GM21367 (cell line): ENCODE measurements at regions not wholly inside any gene's neighbourhood (a gene's known extent, or its start where the extent isn't known, plus 50 kb on each side); places are given as distances from the start of the nearest gene placed in this dataset.
"Not testable (repeated sequence)": the region's sequence is repeated elsewhere in the genome, so short reads cannot be mapped to it uniquely, and the experiment has no call there.

ENCODE experiments used
- ATAC-seq: cut with Tn5 transposase; IDR thresholded peaks from one replicate; pipeline ENCODE4 v1.9.1; 2021; ENCODE audit not compliant: unreplicated experiment

GRCh38 chr15:96978937-96979473 lies 648.5 kb downstream of the NR2F2 start:
- no peak for ATAC-seq

DNA sequence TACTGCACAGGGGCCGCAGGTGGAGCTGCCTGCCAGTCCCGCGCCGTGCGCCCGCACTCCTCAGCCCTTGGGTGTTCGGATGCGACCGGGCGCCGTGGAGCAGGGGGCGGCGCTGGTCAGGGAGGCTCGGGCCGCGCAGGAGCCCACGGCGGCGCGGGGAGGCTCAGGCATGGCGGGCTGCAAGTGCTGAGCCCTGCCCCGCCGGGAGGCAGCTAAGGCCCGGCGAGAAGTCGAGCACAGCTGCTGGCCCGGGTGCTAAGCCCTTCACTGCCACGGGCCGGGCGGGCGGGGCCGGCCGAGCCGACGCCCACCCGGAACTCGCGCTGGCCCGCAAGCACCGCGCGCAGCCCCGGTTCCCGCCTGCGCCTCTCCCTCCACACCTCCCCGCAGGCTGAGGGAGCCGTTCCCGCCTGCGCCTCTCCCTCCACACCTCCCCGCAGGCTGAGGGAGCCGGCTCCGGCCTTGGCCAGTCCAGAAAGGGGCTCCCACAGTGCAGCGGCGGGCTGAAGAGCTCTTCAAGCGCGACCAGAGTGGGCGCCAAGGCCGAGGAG lies 653.7 kb downstream of the NR2F2 start:
- ATAC-seq = not testable (repeated sequence)

GRCh38 chr15:96992817-96993216 lies 662.3 kb downstream of the NR2F2 start:
- no peak for ATAC-seq

DNA sequence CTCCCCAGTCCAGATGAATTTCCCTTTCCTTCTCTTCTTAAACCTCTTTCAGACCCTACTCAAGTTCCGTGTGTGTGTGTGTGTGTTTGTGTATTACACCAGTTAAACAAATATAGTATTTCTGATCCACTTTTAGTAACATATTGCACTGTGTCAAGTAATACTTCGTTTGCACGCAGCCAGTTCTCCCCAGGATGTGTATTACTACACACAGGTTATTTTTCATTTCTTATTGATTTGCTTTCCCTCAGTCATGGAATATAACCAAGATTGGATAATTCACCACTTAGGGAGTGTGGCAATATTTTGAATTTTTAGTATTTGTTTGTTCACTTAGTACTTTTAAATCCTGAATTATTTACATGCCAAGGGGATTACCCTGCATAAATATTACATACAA lies 667.0 kb downstream of the NR2F2 start:
- ATAC-seq = no peak

DNA sequence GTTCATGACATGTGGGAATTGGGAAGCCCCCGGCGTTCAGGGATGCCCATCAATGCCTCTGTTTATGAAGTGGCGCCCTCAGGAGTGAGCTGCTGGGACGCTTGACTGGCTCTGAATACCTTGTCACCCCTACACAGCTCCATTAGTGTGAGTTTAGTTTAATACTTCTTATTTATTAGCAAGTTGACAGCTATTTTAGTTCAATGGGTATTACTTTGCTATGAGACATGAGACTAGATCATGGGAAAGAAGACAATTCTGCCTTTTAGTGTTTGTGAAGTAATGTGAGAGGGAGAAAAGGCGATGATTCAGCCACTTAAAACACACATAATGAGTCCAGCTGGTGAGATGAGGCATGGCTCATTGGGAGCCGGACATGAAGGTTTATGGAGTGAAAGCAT lies 678.5 kb downstream of the NR2F2 start:
- ATAC-seq = no peak

DNA sequence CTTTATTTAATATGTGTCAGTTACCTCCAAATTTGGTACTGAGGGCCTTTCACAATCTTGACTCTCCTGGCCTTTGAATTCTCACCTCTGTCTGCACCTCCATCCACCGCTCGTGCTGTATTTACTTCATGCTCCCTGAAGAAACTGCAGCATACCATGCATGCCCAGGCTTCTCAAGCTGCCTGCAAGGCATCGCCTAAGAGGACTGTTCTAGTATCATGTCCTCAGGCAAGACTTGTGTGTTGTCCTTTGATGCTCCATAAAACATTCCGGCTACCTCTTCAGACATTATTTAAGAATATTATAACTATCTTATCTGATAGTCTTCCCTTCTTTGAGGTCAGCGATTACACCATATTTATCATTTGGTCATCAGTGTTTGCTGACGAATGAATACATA lies 682.5 kb downstream of the NR2F2 start:
- ATAC-seq = no peak

GRCh38 chr15:97013491-97013890 lies 683.0 kb downstream of the NR2F2 start:
- ATAC-seq = no peak

DNA sequence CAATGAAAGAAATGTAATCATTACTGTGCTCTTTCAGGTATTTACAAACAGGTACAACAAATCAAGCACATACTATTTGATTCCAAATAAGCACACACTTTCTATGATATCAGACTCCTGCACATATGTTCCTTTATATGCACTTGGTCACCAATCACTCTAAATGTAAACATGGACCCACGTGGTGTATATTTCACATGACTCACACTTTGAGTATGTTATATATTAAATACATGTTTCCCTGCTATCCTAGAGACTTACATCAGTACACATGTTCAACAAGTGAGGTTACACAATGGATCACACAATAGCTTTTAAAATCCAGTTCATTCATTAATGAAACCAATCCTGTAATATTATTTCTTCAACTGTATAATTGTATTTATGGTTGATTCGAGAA lies 683.5 kb downstream of the NR2F2 start:
- ATAC-seq = no peak

- ATAC-seq = no peak
Observed at GRCh38 chr15:97023488-97023844, 693.0 kb downstream of the NR2F2 start.

- ATAC-seq = no peak
Observed at GRCh38 chr15:97026781-97027180, 696.3 kb downstream of the NR2F2 start.

DNA sequence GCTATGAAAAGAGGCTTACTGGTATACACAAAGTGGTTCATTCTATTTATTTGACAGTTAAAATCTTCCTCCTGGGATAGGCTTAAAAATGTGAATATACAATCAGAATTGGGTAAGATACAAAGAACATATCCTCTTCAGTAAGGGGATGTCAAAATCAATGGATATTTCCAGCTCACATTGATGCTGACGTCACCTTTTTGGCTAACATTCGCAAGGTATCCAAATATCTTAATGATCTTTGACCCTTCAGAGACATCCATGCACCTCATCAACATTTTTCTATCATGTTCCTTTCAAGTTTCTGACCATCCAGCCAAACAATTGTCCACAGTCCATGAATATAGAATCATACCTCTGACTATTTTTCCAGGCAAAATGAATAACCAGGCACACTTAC lies 697.3 kb downstream of the NR2F2 start:
- ATAC-seq = no peak

GRCh38 chr15:97030251-97030650 lies 699.8 kb downstream of the NR2F2 start:
- no peak for ATAC-seq

DNA sequence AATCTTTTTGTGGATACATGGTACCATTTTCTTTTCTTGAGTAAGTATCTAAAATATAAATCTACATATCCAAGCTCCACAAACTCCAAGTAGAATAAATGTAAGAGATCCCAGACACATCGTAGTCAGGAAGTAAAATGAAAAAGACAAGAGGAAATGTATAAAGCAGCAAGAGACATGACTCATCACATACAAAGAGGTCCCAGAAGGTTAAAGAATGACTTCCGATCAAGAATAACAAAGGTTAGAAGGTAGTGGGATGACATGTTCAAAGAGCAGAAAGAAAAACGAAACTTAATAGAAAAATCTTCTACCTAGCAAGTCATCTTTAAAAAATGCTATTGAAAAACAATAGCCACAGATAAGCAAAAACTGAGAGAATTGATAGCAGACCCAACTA lies 705.8 kb downstream of the NR2F2 start:
- ATAC-seq = no peak

GRCh38 chr15:97037080-97037479 lies 706.6 kb downstream of the NR2F2 start:
- no peak for ATAC-seq

- no peak for ATAC-seq
Observed at GRCh38 chr15:97045666-97046421, 715.3 kb downstream of the NR2F2 start.

- no peak for ATAC-seq
Observed at GRCh38 chr15:97052513-97052912, 722.0 kb downstream of the NR2F2 start.

GRCh38 chr15:97053635-97054034 lies 723.1 kb downstream of the NR2F2 start:
- no peak for ATAC-seq

DNA sequence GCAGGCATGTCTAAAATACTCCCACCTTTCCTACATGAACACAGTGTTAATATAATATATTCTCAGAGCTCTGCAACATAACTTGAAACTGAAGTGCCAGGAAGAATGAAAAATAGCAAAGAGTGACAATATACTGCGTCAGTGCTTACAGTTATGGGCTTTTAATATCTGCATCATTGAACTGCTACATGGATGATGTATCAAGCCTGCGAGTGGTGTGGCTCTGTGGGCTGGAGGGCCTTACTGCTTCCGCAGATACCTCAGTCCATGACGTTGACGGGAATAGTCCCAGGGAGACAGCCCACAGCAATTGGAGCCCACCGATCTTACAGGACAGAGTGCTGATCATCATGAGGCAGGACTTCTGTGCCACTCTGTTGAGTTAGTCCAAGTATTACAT lies 727.0 kb downstream of the NR2F2 start:
- no peak for ATAC-seq

DNA sequence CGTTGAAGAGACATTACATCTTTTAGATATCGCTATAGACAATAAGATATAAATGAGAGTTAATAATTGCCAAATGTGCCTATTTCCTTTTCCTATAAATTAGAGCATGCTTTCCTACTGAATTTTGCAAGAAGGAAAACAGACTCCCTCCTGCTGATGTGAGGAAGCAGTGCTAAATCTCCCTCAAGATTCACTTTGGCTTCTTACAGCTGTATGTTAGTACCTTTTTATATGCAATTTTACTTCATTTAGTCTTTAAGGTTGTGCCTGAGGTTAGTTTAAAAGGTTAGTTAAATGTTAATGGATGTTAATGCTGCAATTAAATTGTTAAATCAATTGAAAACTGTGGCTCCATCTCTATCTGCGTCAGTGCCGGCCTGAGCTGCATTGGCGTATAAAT lies 728.8 kb downstream of the NR2F2 start:
- ATAC-seq = no peak

DNA sequence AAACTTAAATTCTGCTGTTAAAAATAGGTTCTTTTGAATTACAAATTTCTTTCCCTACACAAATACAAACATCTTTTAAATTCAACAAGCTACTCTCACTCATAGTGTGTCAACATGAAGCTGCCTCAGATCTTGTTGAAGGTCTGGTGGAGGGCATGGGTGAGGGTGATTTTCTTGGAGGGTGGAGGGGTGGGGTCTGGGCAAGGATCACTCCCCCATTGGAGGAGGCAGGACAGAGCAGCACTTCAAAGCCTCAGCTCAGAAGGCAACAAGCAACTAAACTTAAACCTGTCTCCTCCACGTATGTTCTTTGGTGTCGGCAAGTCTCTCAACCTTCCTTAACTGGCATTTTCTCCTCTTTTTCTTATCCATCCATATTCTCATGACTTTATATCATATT lies 730.9 kb downstream of the NR2F2 start:
- no peak for ATAC-seq

- ATAC-seq = no peak
Observed at GRCh38 chr15:97071668-97072067, 741.2 kb downstream of the NR2F2 start.

GRCh38 chr15:97072545-97072944 lies 742.0 kb downstream of the NR2F2 start:
- ATAC-seq = no peak

DNA sequence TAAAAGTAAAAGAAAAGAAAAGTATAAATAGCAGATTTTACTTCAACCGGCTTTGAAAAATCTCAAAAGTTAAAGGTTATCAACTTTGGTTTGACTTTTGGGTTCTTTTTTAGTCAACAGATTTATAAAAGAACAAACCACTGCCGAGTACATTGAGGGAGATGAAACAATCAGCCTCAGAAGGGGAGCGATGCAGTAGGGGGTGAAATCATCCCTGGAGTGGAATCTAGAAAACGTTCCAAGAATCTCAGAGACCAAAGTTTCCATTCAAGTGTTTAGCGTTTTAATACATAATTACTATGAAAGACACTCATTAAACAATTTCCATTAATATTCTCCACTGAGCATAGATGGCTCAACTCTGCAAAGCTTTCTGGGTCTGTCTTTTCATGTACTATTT lies 745.5 kb downstream of the NR2F2 start:
- no peak for ATAC-seq
